Lower lobe of right lung (tissue), 2 donors: ENCODE measurements at regions not wholly inside any gene's neighbourhood (a gene's known extent, or its start where the extent isn't known, plus 50 kb on each side); places are given as distances from the start of the nearest gene placed in this dataset.
"Not testable (repeated sequence)": the region's sequence is repeated elsewhere in the genome, so short reads cannot be mapped to it uniquely, and the experiment has no call there.

ENCODE experiments used
- ATAC-seq, 2 donors: fragments of 200-7000 bp; cut with Tn5 transposase; one replicate each; pipeline ENCODE4 v1.9.1; 2020 to 2022; ENCODE audit warnings: mild to moderate bottlenecking in 2 of 2, moderate library complexity in 2 of 2
- DNase-seq: peaks from one replicate; pipeline ENCODE4 v3.0.0-alpha.2; 2020
- H3K27ac ChIP-seq: fragments of 200-600 bp; one replicate; pipeline ENCODE4 v1.8.0; 2022
- H3K27me3 ChIP-seq: fragments of 200-600 bp; one replicate; pipeline ENCODE4 v1.8.0; 2022; ENCODE audit warnings: low read depth
- H3K36me3 ChIP-seq: fragments of 200-600 bp; one replicate; pipeline ENCODE4 v1.8.0; 2022; ENCODE audit warnings: mild to moderate bottlenecking
- H3K4me1 ChIP-seq: fragments of 200-600 bp; one replicate; pipeline ENCODE4 v1.8.0; 2022
- H3K4me3 ChIP-seq: fragments of 200-600 bp; one replicate; pipeline ENCODE4 v1.8.0; 2022; ENCODE audit warnings: mild to moderate bottlenecking
- H3K9me3 ChIP-seq: fragments of 200-600 bp; one replicate; pipeline ENCODE4 v1.8.0; 2022
- intact Hi-C: fragments of 100-400 bp; cut with DNase I; formaldehyde crosslinking; loops from one replicate; pipeline ENCODE4 v1.11.0; 2022
- TF ChIP-seq, protein P1 (sequence below): fragments of 200-600 bp; IDR thresholded peaks from one replicate; pipeline ENCODE4 v1.8.0; 2022; ENCODE audit warnings: antibody characterized with exemption, mild to moderate bottlenecking
- donor health status: DM: no; HTN: yes; CAD: no; lungs with severe emphysema.

DNA sequence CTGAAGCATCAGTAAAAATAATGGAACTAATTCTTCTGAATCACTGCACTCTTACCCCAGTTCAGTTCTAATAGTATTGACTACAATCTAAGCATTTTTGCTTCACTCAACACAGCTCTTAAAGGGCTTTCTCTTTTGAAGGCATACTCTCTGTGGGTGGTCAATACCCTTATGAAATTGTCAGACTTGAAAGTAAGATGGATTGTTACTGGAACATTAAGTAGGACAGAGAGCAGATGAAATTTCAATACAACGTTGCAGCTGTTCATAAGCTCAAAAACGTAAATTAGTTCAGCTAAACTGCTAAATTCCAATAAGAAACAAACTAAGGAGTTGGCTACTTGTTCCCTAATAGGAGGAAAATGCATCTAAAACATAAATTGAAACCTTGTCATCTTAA lies 352.3 kb upstream of the TENM3 start:
- H3K4me3 ChIP-seq: no peak overlapping the region
- intact Hi-C loops: no loop called here
- no peaks in the 10 kb centered on the region for H3K4me1 ChIP-seq
- no peak for DNase-seq
- TF ChIP-seq, protein P1, sequence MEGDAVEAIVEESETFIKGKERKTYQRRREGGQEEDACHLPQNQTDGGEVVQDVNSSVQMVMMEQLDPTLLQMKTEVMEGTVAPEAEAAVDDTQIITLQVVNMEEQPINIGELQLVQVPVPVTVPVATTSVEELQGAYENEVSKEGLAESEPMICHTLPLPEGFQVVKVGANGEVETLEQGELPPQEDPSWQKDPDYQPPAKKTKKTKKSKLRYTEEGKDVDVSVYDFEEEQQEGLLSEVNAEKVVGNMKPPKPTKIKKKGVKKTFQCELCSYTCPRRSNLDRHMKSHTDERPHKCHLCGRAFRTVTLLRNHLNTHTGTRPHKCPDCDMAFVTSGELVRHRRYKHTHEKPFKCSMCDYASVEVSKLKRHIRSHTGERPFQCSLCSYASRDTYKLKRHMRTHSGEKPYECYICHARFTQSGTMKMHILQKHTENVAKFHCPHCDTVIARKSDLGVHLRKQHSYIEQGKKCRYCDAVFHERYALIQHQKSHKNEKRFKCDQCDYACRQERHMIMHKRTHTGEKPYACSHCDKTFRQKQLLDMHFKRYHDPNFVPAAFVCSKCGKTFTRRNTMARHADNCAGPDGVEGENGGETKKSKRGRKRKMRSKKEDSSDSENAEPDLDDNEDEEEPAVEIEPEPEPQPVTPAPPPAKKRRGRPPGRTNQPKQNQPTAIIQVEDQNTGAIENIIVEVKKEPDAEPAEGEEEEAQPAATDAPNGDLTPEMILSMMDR: no peak
- H3K27me3 ChIP-seq: no peaks in the 10 kb centered on the region
- no peak for ATAC-seq
- H3K9me3 ChIP-seq: no peaks in the 10 kb centered on the region
- no peaks in the 10 kb centered on the region for H3K36me3 ChIP-seq
- no peak overlapping the region for H3K27ac ChIP-seq

DNA sequence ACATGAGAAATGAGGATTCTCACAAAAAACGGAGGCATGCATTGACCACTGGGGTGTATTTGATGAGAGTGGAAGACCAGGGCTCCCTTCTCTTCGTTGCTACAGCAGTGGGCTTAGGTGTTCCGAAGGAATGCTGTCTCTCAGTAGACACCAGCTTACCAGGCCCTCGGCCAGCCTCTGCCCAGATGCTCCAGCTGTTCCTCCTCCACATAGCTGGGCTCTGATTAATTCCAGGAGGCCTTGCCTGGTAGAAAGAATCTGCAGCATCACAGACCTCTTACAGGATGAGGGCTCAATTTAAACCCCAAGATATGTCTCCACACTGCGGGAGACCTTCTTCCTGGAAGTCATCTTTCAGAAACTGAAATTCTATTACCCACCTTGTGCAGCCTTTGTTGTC lies 346.6 kb upstream of the TENM3 start:
- intact Hi-C loops: no loop called here
- no peak overlapping the region for H3K4me3 ChIP-seq
- TF ChIP-seq, protein P1: no peak
- no peaks in the 10 kb centered on the region for H3K27me3 ChIP-seq
- no peak for DNase-seq
- ATAC-seq: no peak
- no peaks in the 10 kb centered on the region for H3K36me3 ChIP-seq
- no peak overlapping the region for H3K27ac ChIP-seq
- no peaks in the 10 kb centered on the region for H3K9me3 ChIP-seq
- H3K4me1 ChIP-seq: no peaks in the 10 kb centered on the region

DNA sequence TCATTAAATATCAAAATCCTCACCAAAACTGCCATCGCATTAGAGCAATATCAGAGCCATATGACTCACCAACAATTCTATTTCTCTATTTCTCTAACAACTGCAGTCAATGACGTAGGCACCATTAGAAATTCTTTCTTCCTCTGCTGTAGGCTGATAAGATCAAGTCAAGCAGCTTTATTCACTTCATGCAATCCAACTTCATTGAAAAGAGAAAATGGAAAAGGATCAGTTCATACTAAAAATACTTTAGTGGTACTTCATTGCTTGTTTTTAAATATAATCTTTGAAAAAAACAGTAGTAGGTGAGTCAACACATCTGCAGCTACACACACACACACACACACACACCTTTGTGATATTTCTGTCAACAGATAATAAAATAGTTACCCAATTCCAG lies 345.3 kb upstream of the TENM3 start:
- no peak for ATAC-seq
- intact Hi-C loops: no loop called here
- no peak overlapping the region for H3K27ac ChIP-seq
- no peaks in the 10 kb centered on the region for H3K36me3 ChIP-seq
- no peaks in the 10 kb centered on the region for H3K4me1 ChIP-seq
- H3K27me3 ChIP-seq: no peaks in the 10 kb centered on the region
- H3K4me3 ChIP-seq: no peak overlapping the region
- TF ChIP-seq, protein P1: no peak
- DNase-seq: no peak
- H3K9me3 ChIP-seq: no peaks in the 10 kb centered on the region

DNA sequence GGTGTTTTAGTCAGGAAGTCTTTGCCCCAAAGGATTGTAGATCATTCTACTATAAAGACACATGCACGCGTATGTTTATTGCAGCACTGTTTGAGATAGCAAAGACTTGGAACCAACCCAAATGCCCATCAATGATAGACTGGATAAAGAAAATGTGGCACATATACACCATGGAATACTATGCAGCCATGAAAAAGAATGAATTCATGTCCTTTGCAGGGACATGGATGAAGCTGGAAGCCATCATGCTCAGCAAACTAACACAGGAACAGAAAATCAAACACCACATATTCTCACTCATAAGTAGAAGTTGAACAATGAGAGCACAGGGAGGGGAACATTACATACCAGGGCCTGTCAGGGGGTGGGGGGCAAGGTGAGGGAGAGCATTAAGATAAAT lies 340.8 kb upstream of the TENM3 start:
- H3K27ac ChIP-seq, H3K4me1 ChIP-seq, H3K27me3 ChIP-seq, H3K9me3 ChIP-seq, intact Hi-C loops, DNase-seq, H3K4me3 ChIP-seq, H3K36me3 ChIP-seq, ATAC-seq: not testable (repeated sequence)

DNA sequence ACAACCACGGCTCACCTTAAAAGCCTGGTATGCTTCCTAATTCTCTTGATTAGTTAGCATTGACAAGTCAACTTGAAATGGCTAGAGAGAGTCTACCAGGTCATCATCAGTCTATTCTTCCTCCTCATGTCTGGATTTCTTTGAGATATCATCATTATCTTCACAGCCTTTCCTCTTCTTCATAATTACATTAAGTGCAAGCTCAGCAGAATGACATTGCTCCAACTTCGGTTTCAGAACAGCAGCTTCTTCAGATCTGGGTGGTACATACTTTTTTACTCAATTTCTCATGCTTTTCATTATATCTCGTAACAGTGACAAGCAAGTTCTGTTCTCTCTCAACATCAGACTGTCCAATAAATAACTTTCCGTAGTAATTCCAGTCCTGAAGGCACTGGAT lies 337.5 kb upstream of the TENM3 start:
- Histone ChIP-seq H3K36me3 (no peaks in the 10 kb centered on the region), H3K9me3 (no peaks in the 10 kb centered on the region), H3K4me3 (no peak overlapping the region), H3K27me3 (no peaks in the 10 kb centered on the region), H3K4me1 (no peaks in the 10 kb centered on the region), H3K27ac (no peak overlapping the region)
- ATAC-seq: no peak
- intact Hi-C loops: no loop called here
- DNase-seq: no peak
- TF ChIP-seq, protein P1: no peak

DNA sequence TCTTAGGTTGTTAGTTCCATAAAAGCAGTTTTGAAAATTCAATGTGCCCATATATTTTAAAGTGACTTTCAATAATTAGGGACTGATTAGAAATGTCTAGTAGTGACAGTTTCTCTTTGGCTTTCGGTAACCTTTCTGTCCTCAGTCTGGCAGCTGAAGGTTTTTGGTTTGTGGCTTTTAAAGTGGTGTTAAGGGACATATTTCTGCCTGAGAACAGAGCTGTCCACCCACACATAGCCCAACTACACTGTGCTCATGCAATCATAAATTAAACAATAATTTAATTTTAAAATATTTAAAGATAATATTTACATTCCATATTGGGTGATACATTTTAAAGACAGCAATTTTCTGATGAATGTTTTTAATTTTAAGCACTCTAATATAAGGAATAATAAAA lies 335.0 kb upstream of the TENM3 start:
- no peaks in the 10 kb centered on the region for H3K4me1 ChIP-seq
- ATAC-seq (no peak), DNase-seq (no peak)
- H3K4me3 ChIP-seq: no peak overlapping the region
- no peak overlapping the region for H3K27ac ChIP-seq
- no peaks in the 10 kb centered on the region for H3K27me3 ChIP-seq
- TF ChIP-seq, protein P1: no peak
- no peaks in the 10 kb centered on the region for H3K36me3 ChIP-seq
- H3K9me3 ChIP-seq: peaks cover 2% of the 10 kb centered on the region
- intact Hi-C loops: no loop called here
